ENCODE measurements at regions not wholly inside any gene's neighbourhood (a gene's known extent, or its start where the extent isn't known, plus 50 kb on each side); places are given as distances from the start of the nearest gene placed in this dataset.
"Not testable (repeated sequence)": the region's sequence is repeated elsewhere in the genome, so short reads cannot be mapped to it uniquely, and the experiment has no call there.

DNA sequence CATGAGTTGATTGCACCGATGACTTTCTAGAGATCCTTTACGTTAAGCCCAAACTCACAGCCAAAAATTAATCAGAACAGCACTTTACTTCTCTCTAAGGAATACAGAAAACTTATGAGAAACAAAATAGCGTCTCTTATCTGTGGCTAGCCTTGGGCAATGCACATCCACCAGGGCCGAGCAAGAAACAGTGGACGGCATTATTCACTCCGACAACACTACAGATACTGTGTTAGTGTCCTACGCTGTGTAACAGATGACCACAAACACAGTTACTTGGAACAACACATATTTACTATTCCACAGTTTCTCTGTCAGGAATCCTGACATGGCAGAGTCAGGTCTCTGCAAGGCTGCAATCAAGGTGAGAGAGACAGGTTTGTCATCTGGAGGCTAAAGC is 598.3 kb upstream of the ADARB2 start:
- TF ChIP-seq, protein P1, sequence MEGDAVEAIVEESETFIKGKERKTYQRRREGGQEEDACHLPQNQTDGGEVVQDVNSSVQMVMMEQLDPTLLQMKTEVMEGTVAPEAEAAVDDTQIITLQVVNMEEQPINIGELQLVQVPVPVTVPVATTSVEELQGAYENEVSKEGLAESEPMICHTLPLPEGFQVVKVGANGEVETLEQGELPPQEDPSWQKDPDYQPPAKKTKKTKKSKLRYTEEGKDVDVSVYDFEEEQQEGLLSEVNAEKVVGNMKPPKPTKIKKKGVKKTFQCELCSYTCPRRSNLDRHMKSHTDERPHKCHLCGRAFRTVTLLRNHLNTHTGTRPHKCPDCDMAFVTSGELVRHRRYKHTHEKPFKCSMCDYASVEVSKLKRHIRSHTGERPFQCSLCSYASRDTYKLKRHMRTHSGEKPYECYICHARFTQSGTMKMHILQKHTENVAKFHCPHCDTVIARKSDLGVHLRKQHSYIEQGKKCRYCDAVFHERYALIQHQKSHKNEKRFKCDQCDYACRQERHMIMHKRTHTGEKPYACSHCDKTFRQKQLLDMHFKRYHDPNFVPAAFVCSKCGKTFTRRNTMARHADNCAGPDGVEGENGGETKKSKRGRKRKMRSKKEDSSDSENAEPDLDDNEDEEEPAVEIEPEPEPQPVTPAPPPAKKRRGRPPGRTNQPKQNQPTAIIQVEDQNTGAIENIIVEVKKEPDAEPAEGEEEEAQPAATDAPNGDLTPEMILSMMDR (IDR thresholded peaks at IDR 0.05; ENCODE audit: low read depth, low read length, missing control alignments) = no peak
- no peak for DNase-seq (ENCODE audit: extremely low read depth, low read depth)
- no peak overlapping the region for H3K4me3 ChIP-seq (replicated peaks; ENCODE audit: low read depth, low read length)

DNA sequence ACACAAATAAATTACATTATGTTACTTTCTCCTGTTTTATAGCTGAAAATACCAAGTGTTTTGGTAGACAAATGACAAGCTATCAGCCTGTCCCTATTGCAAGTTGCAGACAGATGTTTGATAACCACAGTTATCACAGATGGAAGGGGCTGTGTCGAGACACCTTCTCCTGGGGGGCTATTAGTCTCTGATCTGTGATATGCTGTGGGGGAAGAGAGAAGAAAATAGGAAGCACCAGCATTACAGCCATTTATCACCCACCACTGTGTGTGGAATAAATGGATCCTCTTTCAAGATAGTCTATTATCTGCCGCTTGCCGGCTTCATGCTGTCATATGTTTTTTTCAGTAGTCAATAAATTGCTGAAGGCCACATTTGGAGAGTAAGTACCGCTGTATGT is 597.2 kb upstream of the ADARB2 start:
- TF ChIP-seq, protein P1 (IDR thresholded peaks at IDR 0.05; ENCODE audit: low read depth, low read length, missing control alignments) = no peak
- no peak for DNase-seq (ENCODE audit: extremely low read depth, low read depth)
- H3K4me3 ChIP-seq (replicated peaks; ENCODE audit: low read depth, low read length) = no peak overlapping the region

DNA sequence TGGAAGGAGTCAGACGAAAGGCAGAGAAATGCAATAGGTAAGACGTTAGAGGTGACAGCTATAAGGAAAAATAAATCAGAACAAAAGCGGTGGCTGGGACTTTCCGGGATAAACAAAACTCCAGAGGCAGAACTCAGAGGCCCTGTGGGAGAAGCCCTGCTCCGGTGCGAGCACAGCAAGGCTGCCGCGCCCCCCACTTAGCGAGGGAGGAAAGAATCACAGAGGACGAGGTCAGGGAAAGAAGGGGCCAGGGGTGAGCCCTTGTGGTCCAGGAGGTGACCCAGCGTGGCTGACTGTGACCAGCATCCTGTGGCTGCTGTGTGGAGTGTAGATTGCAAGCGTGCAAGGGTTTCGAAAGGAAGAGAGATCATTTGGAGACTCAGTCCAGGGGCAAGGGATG is 591.8 kb upstream of the ADARB2 start:
- H3K4me3 ChIP-seq (replicated peaks; ENCODE audit: low read depth, low read length) = no peak overlapping the region
- TF ChIP-seq, protein P1 (IDR thresholded peaks at IDR 0.05; ENCODE audit: low read depth, low read length, missing control alignments) = no peak
- DNase-seq (ENCODE audit: extremely low read depth, low read depth) = no peak

GRCh38 chr10:2326411-2326810 is 589.1 kb upstream of the ADARB2 start:
- TF ChIP-seq, protein P1 (IDR thresholded peaks at IDR 0.05; ENCODE audit: low read depth, low read length, missing control alignments) = no peak
- no peak for DNase-seq (ENCODE audit: extremely low read depth, low read depth)
- H3K4me3 ChIP-seq (replicated peaks; ENCODE audit: low read depth, low read length) = no peak overlapping the region

- not testable (repeated sequence) for DNase-seq (ENCODE audit: extremely low read depth, low read depth); H3K4me3 ChIP-seq (replicated peaks; ENCODE audit: low read depth, low read length)
Measured at GRCh38 chr10:2315045-2315485, 577.7 kb upstream of the ADARB2 start.

- no peak for DNase-seq (ENCODE audit: extremely low read depth, low read depth)
- TF ChIP-seq, protein P1 (IDR thresholded peaks at IDR 0.05; ENCODE audit: low read depth, low read length, missing control alignments) = no peak
Measured at GRCh38 chr10:2306081-2306480, 568.8 kb upstream of the ADARB2 start.

DNA sequence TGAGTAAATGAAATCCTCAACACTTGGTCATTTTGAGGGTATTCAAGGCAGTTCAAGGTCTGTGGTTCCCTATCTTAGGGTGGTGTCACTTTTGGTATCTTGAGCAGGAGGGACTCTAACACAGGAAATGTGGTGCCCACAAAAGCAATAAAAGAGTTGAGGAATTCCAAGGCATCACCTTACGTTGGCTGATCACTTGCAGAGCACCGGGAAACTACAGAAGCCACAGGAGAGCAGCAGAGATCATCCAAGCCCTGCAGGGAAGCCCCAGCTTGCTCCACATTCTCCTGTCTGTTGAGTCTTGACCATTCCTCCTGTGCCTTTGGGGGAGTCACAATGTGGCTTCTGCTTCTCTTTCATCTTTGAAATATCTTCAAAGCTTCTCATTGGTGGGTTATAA is 565.8 kb upstream of the ADARB2 start:
- DNase-seq (ENCODE audit: extremely low read depth, low read depth) = no peak
- no peak overlapping the region for H3K4me3 ChIP-seq (replicated peaks; ENCODE audit: low read depth, low read length)
- TF ChIP-seq, protein P1 (IDR thresholded peaks at IDR 0.05; ENCODE audit: low read depth, low read length, missing control alignments) = no peak

More at GRCh38 chr10:2306081-2306480, 568.8 kb upstream of the ADARB2 start:
- no peak overlapping the region for H3K4me3 ChIP-seq (replicated peaks; ENCODE audit: low read depth, low read length)

Measured in HFF-Myc (cell line).